ENCODE measurements at regions not wholly inside any gene's neighbourhood (a gene's known extent, or its start where the extent isn't known, plus 50 kb on each side); places are given as distances from the start of the nearest gene placed in this dataset.
A peak's percentile ranks its signal among the peaks of the same experiment; 100 is the strongest.
"Not testable (repeated sequence)": the region's sequence is repeated elsewhere in the genome, so short reads cannot be mapped to it uniquely, and the experiment has no call there.

GRCh38 chr14:62431496-62431895 is 613.8 kb downstream of the KCNH5 start:
- DNase-seq: no peak

GRCh38 chr14:62432955-62433354 is 612.3 kb downstream of the KCNH5 start:
- DNase-seq: no peak

- peak; percentile 81 for DNase-seq
These were observed 609.0 kb downstream of the KCNH5 start for GRCh38 chr14:62436261-62436660.

GRCh38 chr14:62439210-62439609 is 606.0 kb downstream of the KCNH5 start:
- no peak for DNase-seq

GRCh38 chr14:62443796-62444195 is 601.5 kb downstream of the KCNH5 start:
- no peak for DNase-seq

- DNase-seq: no peak
These were observed 599.7 kb downstream of the KCNH5 start for GRCh38 chr14:62445570-62445969.

- DNase-seq: no peak
These were observed 594.0 kb downstream of the KCNH5 start for GRCh38 chr14:62451221-62451620.

- no peak for DNase-seq
These were observed 592.0 kb downstream of the KCNH5 start for GRCh38 chr14:62453226-62453625.

GRCh38 chr14:62455446-62455845 is 589.8 kb downstream of the KCNH5 start:
- no peak for DNase-seq

- no peak for DNase-seq
These were observed 582.3 kb downstream of the KCNH5 start for GRCh38 chr14:62462988-62463387.

GRCh38 chr14:62468946-62469345 is 576.3 kb downstream of the KCNH5 start:
- no peak for DNase-seq

- DNase-seq: no peak
These were observed 574.3 kb downstream of the KCNH5 start for GRCh38 chr14:62470935-62471334.

- DNase-seq: no peak
These were observed 554.1 kb downstream of the KCNH5 start for GRCh38 chr14:62491146-62491545.

- DNase-seq: no peak
These were observed 547.5 kb downstream of the KCNH5 start for GRCh38 chr14:62497708-62498107.

- no peak for DNase-seq
These were observed 544.1 kb downstream of the KCNH5 start for GRCh38 chr14:62501021-62501750.

- no peak for DNase-seq
These were observed 540.2 kb downstream of the KCNH5 start for GRCh38 chr14:62505045-62505444.

GRCh38 chr14:62521309-62521708 is 523.9 kb downstream of the KCNH5 start:
- DNase-seq: not testable (repeated sequence)

GRCh38 chr14:62528296-62528695 is 517.0 kb downstream of the KCNH5 start:
- no peak for DNase-seq

GRCh38 chr14:62532181-62532580 is 513.1 kb downstream of the KCNH5 start:
- no peak for DNase-seq

- no peak for DNase-seq
These were observed 498.3 kb downstream of the KCNH5 start for GRCh38 chr14:62546862-62547474.

- DNase-seq: no peak
These were observed 487.8 kb downstream of the KCNH5 start for GRCh38 chr14:62557416-62557815.

GRCh38 chr14:62558451-62558850 is 486.8 kb downstream of the KCNH5 start:
- no peak for DNase-seq

- no peak for DNase-seq
These were observed 460.0 kb downstream of the KCNH5 start for GRCh38 chr14:62585247-62585646.

- no peak for DNase-seq
These were observed 452.4 kb downstream of the KCNH5 start for GRCh38 chr14:62592877-62593276.

GRCh38 chr14:62597143-62597542 is 448.1 kb downstream of the KCNH5 start:
- no peak for DNase-seq

Data from NCI-H146 (cell line).